DND-41 (cell line): ENCODE measurements at regions not wholly inside any gene's neighbourhood (a gene's known extent, or its start where the extent isn't known, plus 50 kb on each side); places are given as distances from the start of the nearest gene placed in this dataset.

ENCODE experiments used
- ATAC-seq: fragments of 200-7000 bp; cut with Tn5 transposase; 3 replicates; pipeline ENCODE4 v1.9.1; 2021; ENCODE audit warnings: low read depth; ENCODE audit not compliant: insufficient read depth
- DNase-seq: peaks from one replicate; pipeline ENCODE4 v3.0.0-alpha.2; 2020
- H2AFZ ChIP-seq: 2 replicates; pipeline ENCODE4 v1.6.0; 2012; ENCODE audit warnings: low read depth, low read length
- H3K27ac ChIP-seq: 2 replicates; pipeline ENCODE4 v1.5.1; 2012; ENCODE audit warnings: low read length, inconsistent platforms
- H3K27me3 ChIP-seq: fragments of 200-600 bp; sonication (generic); 2 replicates; pipeline ENCODE4 v1.6.0; 2012; ENCODE audit warnings: low read length, mild to moderate bottlenecking, inconsistent platforms; ENCODE audit not compliant: insufficient read depth, poor library complexity
- H3K36me3 ChIP-seq: 2 replicates; pipeline ENCODE4 v1.5.1; 2012; ENCODE audit warnings: low read length, inconsistent platforms; ENCODE audit not compliant: insufficient read depth
- H3K4me1 ChIP-seq: 2 replicates; pipeline ENCODE4 v1.5.1; 2012; ENCODE audit warnings: mild to moderate bottlenecking, low read length; ENCODE audit not compliant: insufficient read depth
- H3K4me2 ChIP-seq: 2 replicates; pipeline ENCODE4 v1.6.0; 2012; ENCODE audit warnings: mild to moderate bottlenecking, moderate library complexity, low read length, inconsistent platforms; ENCODE audit not compliant: insufficient read depth
- H3K4me3 ChIP-seq, 2 experiments: fragments of 200-600 bp in 1 of 2; shearing (Covaris generic) in 1 of 2; 2 replicates each; pipeline ENCODE4 v1.5.1; 2012 to 2016; ENCODE audit warnings: inconsistent platforms in 2 of 2, low read length in 2 of 2, mild to moderate bottlenecking in 2 of 2, low read depth in 1 of 2, moderate library complexity in 1 of 2
- H3K79me2 ChIP-seq: 2 replicates; pipeline ENCODE4 v1.6.0; 2012; ENCODE audit warnings: low read length, inconsistent platforms; ENCODE audit not compliant: insufficient read depth
- H3K9ac ChIP-seq: 2 replicates; pipeline ENCODE4 v1.6.0; 2012; ENCODE audit warnings: low read depth, mild to moderate bottlenecking, inconsistent platforms, low read length, moderate library complexity
- H3K9me3 ChIP-seq: 2 replicates; pipeline ENCODE4 v1.5.1; 2012; ENCODE audit warnings: low read length, moderate library complexity, mild to moderate bottlenecking, inconsistent platforms; ENCODE audit not compliant: insufficient read depth, severe bottlenecking
- H4K20me1 ChIP-seq: 2 replicates; pipeline ENCODE4 v1.6.0; 2012; ENCODE audit warnings: low read length; ENCODE audit not compliant: insufficient read depth
- CTCF ChIP-seq: IDR thresholded peaks from 2 replicates; pipeline ENCODE4 v1.5.1; 2012; ENCODE audit warnings: borderline replicate concordance, low read length, moderate library complexity, mild to moderate bottlenecking; ENCODE audit not compliant: poor library complexity, severe bottlenecking; ENCODE audit errors: extremely low read depth
- EZH2 ChIP-seq: IDR thresholded peaks from 3 replicates; pipeline ENCODE4 v1.6.1; 2012; ENCODE audit warnings: borderline replicate concordance, low read depth, mild to moderate bottlenecking, moderate library complexity, low read length, inconsistent platforms; ENCODE audit not compliant: severe bottlenecking

DNA sequence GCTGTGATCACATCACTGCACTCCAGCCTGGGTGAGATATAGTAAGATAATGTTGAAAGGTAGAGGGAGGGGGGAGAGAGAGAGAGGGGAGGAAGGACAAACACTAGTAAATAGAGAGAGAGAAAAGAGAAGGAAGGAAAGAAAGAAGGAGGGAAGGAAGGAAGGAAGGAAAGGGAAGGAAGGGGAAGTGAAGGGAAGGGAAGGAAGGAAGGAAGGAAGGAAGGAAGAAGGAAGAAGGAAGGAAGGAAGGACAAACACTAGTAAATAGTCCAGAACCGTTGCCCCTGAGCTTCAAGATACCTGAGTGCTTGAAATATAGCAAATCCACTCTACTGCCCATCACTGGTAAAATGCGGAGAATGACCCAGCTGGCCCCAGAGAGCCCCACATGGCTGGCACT lies 156.5 kb upstream of the ZNF507 start:
- Histone ChIP-seq H3K9me3 (no peaks in the 10 kb centered on the region), H3K4me2 (no peak overlapping the region), H3K79me2 (no peaks in the 10 kb centered on the region), H3K27ac (no peak overlapping the region), H3K4me3 (no peak overlapping the region), H4K20me1 (no peaks in the 10 kb centered on the region), H2AFZ (no peak overlapping the region), H3K9ac (no peak overlapping the region), H3K27me3 (no peaks in the 10 kb centered on the region), H3K36me3 (no peaks in the 10 kb centered on the region), H3K4me1 (no peaks in the 10 kb centered on the region)
- TF ChIP-seq EZH2 (no peak), CTCF (no peak)
- ATAC-seq: no peak
- no peak for DNase-seq

GRCh38 chr19:32189956-32190706 lies 155.3 kb upstream of the ZNF507 start:
- TF ChIP-seq CTCF: peak; percentile 4
- TF ChIP-seq EZH2: no peak
- no peak overlapping the region for H2AFZ ChIP-seq
- no peaks in the 10 kb centered on the region for H3K9me3 ChIP-seq
- no peaks in the 10 kb centered on the region for H4K20me1 ChIP-seq
- ATAC-seq (no peak), DNase-seq (no peak)
- no peaks in the 10 kb centered on the region for H3K27me3 ChIP-seq
- H3K36me3 ChIP-seq: no peaks in the 10 kb centered on the region
- no peaks in the 10 kb centered on the region for H3K79me2 ChIP-seq
- no peak overlapping the region for H3K27ac ChIP-seq
- no peak overlapping the region for H3K4me3 ChIP-seq
- H3K9ac ChIP-seq: no peak overlapping the region
- no peak overlapping the region for H3K4me2 ChIP-seq
- no peaks in the 10 kb centered on the region for H3K4me1 ChIP-seq

DNA sequence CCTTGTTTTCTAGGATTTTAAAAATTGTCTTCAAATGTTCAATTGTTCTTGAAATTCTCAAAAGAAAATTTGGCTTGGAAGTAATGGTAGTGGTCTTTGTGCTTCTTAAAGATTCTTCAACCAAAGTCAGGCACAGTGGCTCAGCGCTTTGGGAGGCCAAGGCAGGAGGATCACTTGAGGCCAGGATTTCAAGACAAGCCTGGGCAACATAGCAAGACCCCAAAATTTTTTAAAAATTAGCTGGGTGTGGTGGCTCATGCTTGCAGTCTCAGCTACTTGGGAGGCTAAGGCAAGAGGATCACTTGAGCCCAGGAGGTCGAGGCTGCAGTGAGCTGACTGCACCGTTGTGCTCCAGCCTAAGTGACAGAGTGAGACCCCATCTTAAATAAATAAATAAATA lies 153.5 kb upstream of the ZNF507 start:
- no peaks in the 10 kb centered on the region for H3K79me2 ChIP-seq
- H3K4me1 ChIP-seq: no peaks in the 10 kb centered on the region
- no peak overlapping the region for H3K27ac ChIP-seq
- DNase-seq (no peak), ATAC-seq (no peak)
- H3K9ac ChIP-seq: no peak overlapping the region
- no peaks in the 10 kb centered on the region for H4K20me1 ChIP-seq
- no peaks in the 10 kb centered on the region for H3K9me3 ChIP-seq
- H3K36me3 ChIP-seq: no peaks in the 10 kb centered on the region
- no peak overlapping the region for H2AFZ ChIP-seq
- no peak overlapping the region for H3K4me2 ChIP-seq
- no peak for TF ChIP-seq EZH2
- no peak for TF ChIP-seq CTCF
- H3K27me3 ChIP-seq: no peaks in the 10 kb centered on the region
- no peak overlapping the region for H3K4me3 ChIP-seq
